ENCODE measurements at regions not wholly inside any gene's neighbourhood (a gene's known extent, or its start where the extent isn't known, plus 50 kb on each side); places are given as distances from the start of the nearest gene placed in this dataset.

- TF ChIP-seq ZNF281 (CRISPR knock-in tag; IDR thresholded peaks at IDR 0.05) (no peak), AFF4 (CRISPR knock-in tag; IDR thresholded peaks at IDR 0.05; ENCODE audit: borderline replicate concordance) (no peak), MXD4 (CRISPR knock-in tag; IDR thresholded peaks at IDR 0.05; ENCODE audit: borderline replicate concordance) (no peak), ERG (CRISPR knock-in tag; IDR thresholded peaks at IDR 0.05) (no peak), ZNF121 (CRISPR knock-in tag; IDR thresholded peaks at IDR 0.05) (no peak), ZNF232 (CRISPR knock-in tag; IDR thresholded peaks at IDR 0.05) (no peak)
Measured at GRCh38 chr15:61656391-61656790, 403.9 kb downstream of the VPS13C start (continued).

GRCh38 chr15:61655881-61656280 lies 404.4 kb downstream of the VPS13C start:
- ChIA-PET POLR2A (no interaction called here), CTCF (no interaction called here)
- peaks cover 2% of the 10 kb centered on the region; the same call in 1 of the 2 replicates for H3K36me3 Mint-ChIP-seq
- peaks cover 14% of the 10 kb centered on the region for H3K9me3 Mint-ChIP-seq
- ATAC-seq (no peak), DNase-seq (ENCODE audit: low spot score) (no peak)
- H3K27me3 Mint-ChIP-seq (ENCODE audit: low read depth), result no peaks in the 10 kb centered on the region
- no peak overlapping the region for H3K4me3 Mint-ChIP-seq
- peaks cover 32% of the 10 kb centered on the region for H3K4me1 Mint-ChIP-seq
- H3K27ac Mint-ChIP-seq, result no peak overlapping the region
- no peak for TF ChIP-seq E2F4 (CRISPR knock-in tag; IDR thresholded peaks at IDR 0.05; ENCODE audit: borderline replicate concordance, low read depth)
- TF ChIP-seq SOX15 (CRISPR knock-in tag; IDR thresholded peaks at IDR 0.05), result no peak
- TF ChIP-seq ARID4B (CRISPR knock-in tag; IDR thresholded peaks at IDR 0.05; ENCODE audit: borderline replicate concordance), result no peak
- no peak for TF ChIP-seq MAX (CRISPR knock-in tag; IDR thresholded peaks at IDR 0.05)
- TF ChIP-seq SP1 (CRISPR knock-in tag; conservative IDR thresholded peaks at IDR 0.05), result no peak
- TF ChIP-seq SMAD3 (CRISPR knock-in tag; IDR thresholded peaks at IDR 0.05; ENCODE audit: borderline replicate concordance), result no peak
- TF ChIP-seq KAT7 (CRISPR knock-in tag; IDR thresholded peaks at IDR 0.05; ENCODE audit: borderline replicate concordance), result no peak
- no peak for TF ChIP-seq E2F1 (CRISPR knock-in tag; IDR thresholded peaks at IDR 0.05)
- no peak for TF ChIP-seq ZNF423 (CRISPR knock-in tag; IDR thresholded peaks at IDR 0.05)
- no peak for TF ChIP-seq PRRX2 (CRISPR knock-in tag; IDR thresholded peaks at IDR 0.05)
- no peak for TF ChIP-seq PREB (CRISPR knock-in tag; IDR thresholded peaks at IDR 0.05; ENCODE audit: borderline replicate concordance)
- TF ChIP-seq ZNF263 (CRISPR knock-in tag; IDR thresholded peaks at IDR 0.05; ENCODE audit: low read depth), result no peak
- no peak for TF ChIP-seq NFYB (CRISPR knock-in tag; conservative IDR thresholded peaks at IDR 0.05; ENCODE audit: low read depth)
- TF ChIP-seq GRHL2 (CRISPR knock-in tag; IDR thresholded peaks at IDR 0.05; ENCODE audit: insufficient replicate concordance, severe bottlenecking), result no peak
- no peak for TF ChIP-seq RELA (CRISPR knock-in tag; IDR thresholded peaks at IDR 0.05; ENCODE audit: borderline replicate concordance)

All from WTC11 (cell line).